ENCODE measurements at regions not wholly inside any gene's neighbourhood (a gene's known extent, or its start where the extent isn't known, plus 50 kb on each side); places are given as distances from the start of the nearest gene placed in this dataset.

- TF ChIP-seq CTCF (IDR thresholded peaks at IDR 0.05; ENCODE audit: low read depth, low read length), result no peak
- no peak for TF ChIP-seq EZH2phosphoT487 (IDR thresholded peaks at IDR 0.05; ENCODE audit: low read depth)
These were observed 417.7 kb downstream of the AR start for GRCh38 chrX:67961516-67961915.
